ENCODE measurements at regions not wholly inside any gene's neighbourhood (a gene's known extent, or its start where the extent isn't known, plus 50 kb on each side); places are given as distances from the start of the nearest gene placed in this dataset.

GRCh38 chr11:91244912-91245311, 979.7 kb upstream of the FAT3 start:
- DNase-seq (ENCODE audit: low read depth in 2 of 2), result no peak

GRCh38 chr11:91243630-91244029, 981.0 kb upstream of the FAT3 start:
- no peak for DNase-seq (ENCODE audit: low read depth in 2 of 2)

GRCh38 chr11:91243051-91243450, 981.6 kb upstream of the FAT3 start:
- DNase-seq (ENCODE audit: low read depth in 2 of 2), result no peak

- DNase-seq (ENCODE audit: low read depth in 2 of 2), result no peak
Observed at GRCh38 chr11:91241226-91241625, 983.4 kb upstream of the FAT3 start.

- DNase-seq (ENCODE audit: low read depth in 2 of 2), result no peak
Observed at GRCh38 chr11:91239359-91239758, 985.3 kb upstream of the FAT3 start.

GRCh38 chr11:91231226-91231625, 993.4 kb upstream of the FAT3 start:
- no peak for DNase-seq (ENCODE audit: low read depth in 2 of 2)

GRCh38 chr11:91230647-91231046, 994.0 kb upstream of the FAT3 start:
- no peak for DNase-seq (ENCODE audit: low read depth in 2 of 2)

- no peak for DNase-seq (ENCODE audit: low read depth in 2 of 2)
Observed at GRCh38 chr11:91222830-91223229, 1000.0 kb upstream of the CHORDC1 start.

- DNase-seq (ENCODE audit: low read depth in 2 of 2), result no peak
Observed at GRCh38 chr11:91220476-91221202, 997.8 kb upstream of the CHORDC1 start.

GRCh38 chr11:91219535-91219934, 996.7 kb upstream of the CHORDC1 start:
- no peak for DNase-seq (ENCODE audit: low read depth in 2 of 2)

GRCh38 chr11:91209751-91210150, 986.9 kb upstream of the CHORDC1 start:
- DNase-seq (ENCODE audit: low read depth in 2 of 2), result no peak

GRCh38 chr11:91209306-91209705, 986.5 kb upstream of the CHORDC1 start:
- no peak for DNase-seq (ENCODE audit: low read depth in 2 of 2)

- DNase-seq (ENCODE audit: low read depth in 2 of 2), result no peak
Observed at GRCh38 chr11:91199866-91200265, 977.0 kb upstream of the CHORDC1 start.

- no peak for DNase-seq (ENCODE audit: low read depth in 2 of 2)
Observed at GRCh38 chr11:91194546-91194945, 971.7 kb upstream of the CHORDC1 start.

- no peak for DNase-seq (ENCODE audit: low read depth in 2 of 2)
Observed at GRCh38 chr11:91188484-91188883, 965.6 kb upstream of the CHORDC1 start.

GRCh38 chr11:91187314-91187713, 964.5 kb upstream of the CHORDC1 start:
- DNase-seq (ENCODE audit: low read depth in 2 of 2), result no peak

GRCh38 chr11:91178366-91178765, 955.5 kb upstream of the CHORDC1 start:
- no peak for DNase-seq (ENCODE audit: low read depth in 2 of 2)

GRCh38 chr11:91174734-91175133, 951.9 kb upstream of the CHORDC1 start:
- DNase-seq (ENCODE audit: low read depth in 2 of 2), result no peak

- DNase-seq (ENCODE audit: low read depth in 2 of 2), result no peak
Observed at GRCh38 chr11:91174193-91174592, 951.3 kb upstream of the CHORDC1 start.

GRCh38 chr11:91173701-91174100, 950.9 kb upstream of the CHORDC1 start:
- no peak for DNase-seq (ENCODE audit: low read depth in 2 of 2)

- DNase-seq (ENCODE audit: low read depth in 2 of 2), result no peak
Observed at GRCh38 chr11:91170711-91171110, 947.9 kb upstream of the CHORDC1 start.

GRCh38 chr11:91164452-91164822, 941.6 kb upstream of the CHORDC1 start:
- no peak for DNase-seq (ENCODE audit: low read depth in 2 of 2)

- no peak for DNase-seq (ENCODE audit: low read depth in 2 of 2)
Observed at GRCh38 chr11:91163619-91164451, 941.0 kb upstream of the CHORDC1 start.

All from stimulated activated CD4-positive, alpha-beta T cell treated with anti-CD3 and anti-CD28 coated beads, Interleukin-4, amount 100 ng/mL, for 48 hours (primary cell).